Stimulated activated CD8-positive, alpha-beta memory T cell treated with anti-CD3 and anti-CD28 coated beads, Interleukin-15, amount 100 ng/mL, for 24 hours (primary cell): ENCODE measurements at regions not wholly inside any gene's neighbourhood (a gene's known extent, or its start where the extent isn't known, plus 50 kb on each side); places are given as distances from the start of the nearest gene placed in this dataset.
"Not testable (repeated sequence)": the region's sequence is repeated elsewhere in the genome, so short reads cannot be mapped to it uniquely, and the experiment has no call there.

ENCODE experiments used
- DNase-seq: peaks from one replicate; pipeline ENCODE4 v3.0.0-alpha.2; 2020; ENCODE audit warnings: low read depth

DNA sequence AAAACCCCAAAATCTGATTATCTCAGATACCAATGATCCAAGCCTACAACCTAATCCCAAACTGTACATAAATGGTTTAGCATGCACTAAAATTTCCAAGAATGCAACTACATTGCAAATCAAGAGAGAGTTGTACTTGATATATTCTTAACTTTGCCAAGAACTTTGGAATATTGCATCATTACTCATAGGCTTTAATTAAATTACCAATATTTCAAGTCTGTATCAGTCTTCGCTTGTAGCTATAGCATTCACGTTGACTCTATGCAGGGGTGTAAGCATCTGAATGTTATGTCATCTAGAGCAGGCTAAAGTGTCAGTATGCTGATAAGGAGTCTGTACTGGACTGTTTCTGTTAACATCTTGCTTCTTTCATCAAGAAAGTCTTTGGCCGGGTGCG is 56.3 kb downstream of the FOXI3 start:
- no peak for DNase-seq

DNA sequence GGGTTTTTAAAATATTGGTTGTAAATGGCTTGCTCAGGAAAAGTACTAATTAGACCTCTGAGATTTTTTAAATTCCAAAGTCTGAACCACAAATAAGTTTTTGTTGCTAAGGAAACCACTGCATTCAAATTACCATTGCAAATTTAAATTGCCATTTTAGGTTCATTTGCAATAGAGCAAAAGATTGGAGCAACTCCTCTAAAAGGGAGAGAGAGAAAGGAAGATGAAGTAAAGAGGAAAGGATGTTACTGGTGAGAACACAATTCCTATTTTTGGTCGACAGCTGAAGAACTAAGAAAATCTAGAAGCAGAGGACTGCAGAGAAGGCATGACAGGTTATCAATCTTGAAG is 74.9 kb downstream of the FOXI3 start:
- DNase-seq = no peak

DNA sequence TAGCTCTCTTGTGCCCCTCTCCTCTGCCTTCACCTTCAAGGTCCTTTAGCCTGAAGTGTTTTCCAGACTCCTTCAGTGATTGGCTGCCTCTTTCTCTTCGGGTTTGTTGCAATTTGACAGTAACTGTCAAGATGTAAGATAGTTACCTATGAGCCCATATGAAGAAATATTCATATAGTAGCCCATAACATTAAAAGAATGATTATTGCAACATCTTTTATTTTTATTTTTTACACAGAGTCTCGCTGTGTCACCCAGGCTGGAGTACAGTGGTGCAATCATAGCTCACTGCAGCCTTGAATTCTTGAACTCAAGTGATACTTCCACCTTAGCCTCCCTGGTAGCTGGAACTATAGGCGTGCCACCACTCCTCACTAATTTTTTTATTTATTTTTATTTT is 80.5 kb downstream of the FOXI3 start:
- DNase-seq = no peak

DNA sequence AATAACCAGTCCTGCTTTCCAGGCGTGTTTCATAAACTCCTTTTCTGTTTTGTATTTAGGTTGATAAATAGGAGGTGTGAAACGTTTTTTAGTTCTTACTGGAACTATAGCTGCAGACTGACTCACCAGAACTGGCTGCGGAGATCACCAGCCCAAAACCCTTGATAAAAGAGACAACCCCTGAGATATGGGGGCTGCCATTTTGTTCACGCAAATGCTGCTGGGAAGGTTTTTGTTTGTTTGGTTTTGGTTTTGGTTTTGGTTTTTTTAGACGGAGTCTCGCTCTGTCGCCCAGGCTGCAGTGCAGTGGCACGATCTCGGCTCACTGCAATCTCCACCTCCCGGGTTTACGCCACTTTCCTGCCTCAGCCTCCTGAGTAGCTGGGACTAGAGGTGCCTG is 87.1 kb downstream of the FOXI3 start:
- DNase-seq = not testable (repeated sequence)

DNA sequence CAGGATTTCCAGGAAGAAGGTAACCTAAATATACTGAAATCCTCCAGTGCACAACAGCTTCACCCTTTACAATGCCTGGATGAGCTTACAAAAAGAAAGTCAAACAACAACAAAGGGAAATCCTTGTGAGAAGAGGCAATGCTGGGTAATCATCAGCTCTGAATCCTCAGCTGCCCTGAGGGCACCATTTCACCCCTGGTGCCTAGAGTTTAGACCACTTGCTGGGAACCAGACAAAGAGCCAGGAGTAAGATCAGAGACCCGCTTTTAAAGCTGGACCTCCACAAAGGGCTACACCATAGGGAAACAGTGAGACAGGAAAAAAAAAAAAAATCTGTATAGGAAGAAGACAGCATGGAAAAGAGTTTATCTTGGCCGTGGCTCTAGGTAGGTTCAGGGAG is 97.0 kb downstream of the FOXI3 start:
- no peak for DNase-seq

DNA sequence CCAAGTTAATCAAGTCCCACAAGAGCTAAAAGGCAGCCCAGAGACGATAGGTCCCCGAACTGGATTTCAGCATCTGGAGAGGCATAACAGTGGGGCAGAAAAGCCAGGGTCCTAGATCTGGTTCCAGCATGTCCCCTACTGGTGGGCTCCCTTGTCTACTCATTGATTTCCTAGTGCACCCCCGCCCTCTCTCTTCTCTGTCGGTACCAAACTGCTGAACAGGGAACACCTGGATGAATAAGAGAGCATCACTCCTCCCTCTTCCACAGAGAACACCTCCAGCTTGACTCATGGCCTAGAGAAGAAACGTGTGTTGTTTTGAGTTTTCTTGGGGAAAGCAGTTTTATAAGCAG is 101.3 kb downstream of the FOXI3 start:
- no peak for DNase-seq

DNA sequence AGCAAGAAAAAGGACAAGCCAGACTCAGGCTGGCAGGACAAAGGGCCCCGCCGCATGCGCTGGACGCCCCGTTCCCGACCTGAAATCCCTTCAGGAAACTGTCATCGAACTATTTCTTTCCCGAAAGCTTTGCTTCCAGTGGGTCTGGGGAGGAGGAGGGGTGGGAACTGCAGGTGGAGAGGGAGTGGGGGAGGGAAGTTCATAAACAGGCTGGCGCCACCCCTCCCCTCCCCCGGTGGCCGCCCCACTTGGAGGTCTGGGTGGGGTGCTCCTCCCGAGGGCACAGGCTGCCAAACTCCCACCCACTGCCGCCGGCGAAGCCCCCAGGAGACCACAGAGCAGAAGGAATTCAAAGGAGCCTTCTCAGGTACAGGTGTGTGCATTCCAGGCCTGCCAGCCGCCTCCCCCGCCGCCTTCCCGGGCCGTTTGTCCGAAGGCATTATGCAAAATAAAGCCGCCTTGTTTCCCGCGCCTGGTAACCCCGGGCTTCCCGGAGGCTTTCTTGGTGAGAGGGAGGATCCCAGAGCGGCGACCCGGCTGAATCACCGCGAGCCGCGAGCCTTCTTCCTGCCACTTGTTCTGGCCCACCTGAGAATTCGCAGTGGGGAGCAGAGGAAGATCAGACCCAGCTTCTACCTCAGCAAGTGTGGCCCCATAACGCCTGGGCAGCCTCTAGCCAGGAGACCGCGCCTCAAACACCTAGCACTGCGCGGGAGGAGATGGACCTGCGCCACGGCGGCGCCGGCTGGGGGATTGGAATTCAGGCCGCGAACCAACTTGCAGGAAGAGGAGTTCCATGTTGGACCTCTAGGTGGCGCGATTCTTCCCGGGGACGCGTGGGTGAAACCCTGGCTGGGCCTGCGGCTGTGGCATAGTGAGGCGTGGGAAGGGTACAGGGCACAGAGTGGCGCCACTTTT is 101.9 kb downstream of the FOXI3 start:
- peak; percentile 50 for DNase-seq

DNA sequence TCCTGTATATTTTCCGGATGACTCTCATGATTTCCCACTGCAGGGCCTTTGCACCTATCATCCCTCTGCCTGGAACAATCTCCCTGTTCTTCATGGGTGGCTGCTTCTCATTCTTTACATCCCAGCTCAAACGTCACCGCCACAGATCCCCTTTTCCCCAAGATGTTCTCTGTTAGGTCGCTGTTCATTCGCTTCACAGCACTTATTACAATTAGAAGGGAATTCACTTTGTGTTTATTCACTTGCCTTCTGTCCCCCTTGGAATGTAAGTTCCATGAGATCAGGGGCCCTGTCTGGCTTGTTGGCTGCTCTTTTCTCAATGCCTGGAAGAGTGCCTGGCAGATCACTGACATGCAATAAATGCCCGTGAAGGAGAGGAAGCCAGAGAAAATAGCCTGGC is 106.7 kb downstream of the FOXI3 start:
- no peak for DNase-seq

DNA sequence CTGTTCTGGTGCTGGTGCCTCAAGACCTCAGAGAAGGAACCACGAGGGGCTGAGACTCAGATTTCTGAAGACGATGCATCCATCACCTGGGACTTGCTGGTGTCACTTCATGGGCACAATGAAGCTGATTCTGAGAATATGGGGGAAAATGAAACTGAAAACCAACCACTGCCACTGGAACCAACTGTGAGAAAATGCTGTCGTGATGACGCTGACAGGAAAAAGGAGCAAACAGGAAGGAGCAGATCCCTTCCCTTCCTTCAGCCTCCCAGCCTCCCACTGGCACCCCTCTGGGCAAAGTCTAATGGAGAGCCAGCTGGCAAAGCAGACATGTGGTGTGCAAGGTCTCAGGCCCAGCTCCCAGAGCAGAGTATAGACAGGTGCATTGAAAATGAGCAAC is 109.7 kb downstream of the FOXI3 start:
- no peak for DNase-seq

DNA sequence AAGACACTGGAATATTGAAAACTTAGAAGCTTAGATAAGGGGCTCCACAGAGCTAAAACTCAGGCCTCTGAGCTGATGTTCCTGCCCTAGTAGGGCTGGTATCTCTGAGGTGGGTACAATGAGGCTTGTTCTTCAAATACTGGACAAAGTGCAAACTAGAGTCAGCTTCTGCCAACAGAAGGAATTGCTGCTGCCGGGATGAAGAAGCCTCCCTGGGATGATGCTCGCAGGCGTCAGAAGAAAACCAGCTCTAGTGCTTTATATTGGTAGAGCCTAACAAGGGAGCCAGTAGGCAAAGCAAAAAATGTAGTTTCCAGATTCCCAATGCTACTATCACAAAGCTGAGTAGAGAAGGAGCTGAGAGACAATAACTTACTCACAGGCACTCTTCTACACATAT is 118.1 kb downstream of the FOXI3 start:
- no peak for DNase-seq

DNA sequence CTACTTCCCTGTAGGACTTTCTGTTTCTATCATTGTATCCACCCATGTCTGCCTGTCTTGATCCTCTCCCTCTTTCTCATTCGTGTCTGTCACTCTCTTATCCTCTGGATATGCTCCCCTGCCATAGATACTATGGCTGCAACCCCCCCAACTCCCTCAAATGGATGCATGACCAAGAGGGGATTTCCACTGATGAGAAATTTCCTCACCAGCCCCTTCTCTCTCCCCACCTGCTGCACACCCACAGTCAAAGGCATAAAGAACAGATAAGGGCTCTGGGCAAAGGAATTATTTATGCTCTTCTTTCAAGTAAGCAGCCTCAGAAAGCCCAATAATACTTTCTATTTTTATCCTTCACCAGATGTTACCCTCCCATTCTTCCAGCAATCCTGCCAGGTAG is 121.3 kb downstream of the FOXI3 start:
- no peak for DNase-seq

DNA sequence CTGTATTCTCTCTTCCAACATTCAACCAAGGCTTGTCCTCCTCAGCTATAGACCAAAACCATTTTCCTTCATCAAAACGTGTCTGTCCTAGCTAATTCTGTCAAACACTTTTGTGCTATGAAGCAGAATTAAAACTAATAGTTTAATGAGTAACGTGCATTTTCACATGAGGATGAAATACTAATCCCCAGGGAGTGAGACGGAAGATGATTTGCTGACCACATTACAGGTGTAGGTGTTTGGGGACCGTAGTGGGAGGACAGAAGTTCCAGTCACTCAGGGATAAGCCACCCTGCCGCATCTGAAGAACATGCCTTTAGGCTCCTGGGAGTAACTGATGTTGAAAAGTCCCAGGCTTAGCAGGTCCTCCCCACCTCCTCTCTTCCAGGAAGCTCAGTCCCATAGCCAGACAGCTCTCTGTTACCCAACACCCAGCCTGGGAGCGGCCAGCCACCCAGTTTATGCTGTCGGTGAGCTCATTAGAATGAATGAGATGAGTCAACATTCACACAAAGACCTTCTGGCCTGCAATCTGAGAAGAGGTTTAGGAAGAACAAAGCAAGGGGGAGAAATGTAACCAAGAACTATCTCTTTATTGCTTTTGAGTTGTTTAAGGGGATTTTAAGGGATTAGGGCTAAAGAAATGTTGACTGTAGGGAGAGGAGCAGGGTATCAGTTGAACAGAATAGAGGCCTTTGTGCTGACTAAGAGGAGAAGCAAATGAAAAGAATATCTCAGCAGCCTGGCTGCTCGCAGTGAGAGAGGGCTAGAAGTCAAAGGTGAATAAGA is 122.5 kb downstream of the FOXI3 start:
- DNase-seq = no peak

DNA sequence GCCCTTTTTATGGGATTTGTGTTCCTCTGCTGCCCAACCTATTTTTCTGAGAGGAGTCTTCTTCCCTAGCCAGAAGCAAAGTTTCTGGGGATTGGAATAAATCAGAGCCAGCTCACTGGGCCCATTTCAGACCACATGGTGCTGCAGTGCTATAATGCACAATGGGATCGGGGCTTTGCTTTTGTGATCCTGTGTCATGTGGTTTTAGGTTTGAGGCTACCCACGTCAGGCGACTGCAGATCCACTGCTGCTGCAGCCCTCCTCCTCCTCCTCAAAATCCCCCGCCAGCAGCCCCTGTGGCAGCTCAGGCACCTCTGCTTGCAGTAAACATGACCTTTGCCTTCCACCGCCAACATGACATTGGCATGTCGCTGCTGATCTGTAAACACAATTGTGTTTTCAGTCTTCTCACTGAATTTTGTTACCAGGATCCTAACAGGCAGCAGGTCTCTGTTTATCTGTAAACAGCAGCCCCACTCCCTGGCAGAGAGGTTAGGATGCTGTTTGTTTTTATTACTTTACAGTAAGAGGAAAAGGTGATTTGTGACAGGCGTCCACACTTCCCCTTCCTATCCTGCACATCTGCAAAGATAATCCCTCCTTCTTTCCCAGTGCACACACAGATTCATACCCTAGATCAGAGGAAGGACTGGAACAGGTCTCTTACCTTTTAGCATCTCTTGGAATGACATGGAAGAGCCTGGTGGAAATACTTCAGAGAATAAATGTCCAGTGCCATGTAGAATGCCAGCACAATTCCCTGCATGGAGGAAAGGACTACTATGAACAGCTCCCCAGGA is 130.8 kb downstream of the FOXI3 start:
- DNase-seq = no peak

DNA sequence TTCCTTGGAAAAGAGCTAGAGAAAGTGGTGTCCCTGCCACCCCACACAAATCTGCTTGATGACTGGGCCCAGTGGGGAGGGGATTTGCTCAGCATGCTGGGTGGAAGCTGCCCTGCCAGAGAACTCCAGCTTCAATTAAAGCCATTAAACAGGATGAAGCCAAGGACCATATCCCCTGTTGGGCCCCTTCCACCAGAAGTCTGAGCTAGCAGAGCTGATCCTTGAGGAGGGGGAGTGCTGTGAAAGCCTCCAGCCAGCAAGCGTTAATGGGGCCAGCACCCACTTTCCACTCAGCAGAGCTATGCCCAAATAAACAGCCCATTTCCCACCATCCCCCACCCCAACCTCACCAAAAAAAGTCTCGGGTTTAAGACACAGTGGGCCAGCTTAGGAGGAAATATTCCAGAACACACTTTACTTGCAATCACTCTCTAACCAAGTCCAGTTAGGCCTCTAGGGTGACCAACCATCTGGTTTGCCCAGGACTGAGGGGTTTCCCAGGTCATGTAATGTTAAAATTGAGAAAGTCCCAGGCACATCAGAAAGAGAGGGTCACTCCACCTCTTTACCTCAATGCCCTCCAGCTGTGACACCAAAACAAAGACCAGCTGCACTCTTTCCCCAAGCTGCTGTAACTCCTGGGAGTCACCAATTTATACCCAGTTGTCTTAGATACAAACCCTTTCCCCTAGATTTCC is 132.3 kb downstream of the FOXI3 start:
- no peak for DNase-seq

DNA sequence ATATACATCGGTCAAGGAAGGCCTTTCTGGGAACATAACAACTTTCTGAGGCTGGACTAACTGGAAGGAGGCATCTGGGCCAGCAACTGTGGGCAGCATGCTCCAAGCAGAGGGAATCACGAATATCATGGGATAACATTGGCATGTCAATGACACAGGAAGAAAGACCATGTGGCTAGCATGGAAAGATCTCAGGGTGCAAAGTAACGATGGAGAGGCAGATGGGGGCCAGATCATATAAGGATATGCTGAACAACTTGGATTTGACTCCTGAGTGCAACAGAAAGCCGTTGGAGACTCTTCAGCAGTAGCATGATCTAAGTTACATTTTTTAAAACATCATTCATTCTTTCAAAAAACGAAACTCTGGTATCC is 133.6 kb downstream of the FOXI3 start:
- DNase-seq = no peak

DNA sequence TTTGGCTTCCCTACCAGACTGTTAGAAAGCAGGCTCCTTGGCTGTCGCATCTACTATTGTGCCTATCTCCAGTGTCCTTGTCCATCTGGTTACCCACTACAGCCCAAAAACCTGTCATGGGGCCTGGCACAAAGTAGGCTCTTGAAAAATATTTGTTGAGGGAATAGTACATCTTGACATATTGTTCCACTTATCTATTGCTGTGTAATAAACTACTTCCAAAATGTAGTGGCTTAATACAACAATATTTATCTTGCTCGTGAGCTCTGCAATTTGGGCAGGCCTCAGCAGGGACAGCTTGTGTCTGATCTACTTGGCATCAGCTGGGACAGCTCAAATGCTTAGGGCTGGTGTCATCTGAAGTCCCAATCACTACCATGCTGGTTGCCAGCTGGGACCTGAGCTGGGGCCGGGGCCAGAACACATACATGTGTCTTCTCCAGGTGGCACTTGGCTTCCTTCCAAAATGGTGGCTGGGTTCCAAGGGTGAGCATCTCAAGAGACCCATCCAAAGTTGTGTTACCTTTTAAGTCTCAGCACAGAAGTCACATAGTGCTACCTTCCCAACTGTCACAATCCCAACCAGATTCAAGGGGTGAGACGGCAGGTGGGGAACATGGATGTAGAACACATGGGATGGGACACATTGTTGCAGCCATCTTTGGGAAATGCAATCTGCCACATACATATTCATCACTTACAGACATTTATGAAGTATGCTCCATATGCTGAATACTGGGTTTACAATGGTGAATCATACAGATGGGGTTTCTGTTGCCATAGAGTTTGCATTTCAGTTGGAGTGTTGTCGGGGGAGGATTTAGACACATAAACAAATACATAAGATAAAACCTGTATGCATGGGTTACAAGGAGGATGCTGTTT is 134.2 kb downstream of the FOXI3 start:
- no peak for DNase-seq

DNA sequence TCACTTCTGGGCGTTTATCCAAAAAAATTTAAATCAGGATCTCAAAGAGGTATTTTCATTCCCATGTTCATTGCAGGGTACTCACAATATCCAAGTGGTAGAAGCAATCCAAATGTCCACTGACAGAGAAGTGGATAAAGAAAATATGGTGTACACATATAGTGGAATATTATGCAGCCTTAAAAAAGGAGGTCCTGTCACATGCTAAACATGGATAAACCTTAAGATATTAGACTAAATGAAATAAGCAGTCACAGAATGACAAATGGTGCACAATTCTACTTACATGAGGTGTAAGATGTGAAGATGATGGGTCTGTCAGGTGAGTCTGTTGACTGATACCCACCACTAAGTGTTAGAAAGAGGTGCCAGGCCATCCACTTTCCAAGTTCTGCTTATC is 140.6 kb downstream of the THNSL2 start:
- no peak for DNase-seq

DNA sequence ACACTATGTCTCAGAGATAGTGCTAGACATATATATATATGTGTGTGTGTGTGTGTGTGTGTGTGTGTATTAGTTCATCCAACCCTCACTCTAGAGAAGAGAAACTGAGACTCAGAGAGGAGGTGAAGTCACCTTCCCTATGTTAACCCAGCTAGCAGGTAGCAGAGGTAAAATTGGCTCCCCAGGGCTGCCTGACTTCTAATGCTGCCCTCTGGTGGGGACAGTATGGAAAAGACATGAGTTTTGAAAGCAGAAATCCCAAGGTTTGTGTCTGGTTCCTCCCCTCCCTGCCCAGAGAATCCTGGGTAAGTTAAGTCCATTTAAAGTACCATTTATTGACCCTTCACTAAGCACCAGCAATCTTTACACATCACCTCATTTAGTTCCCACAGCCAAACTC is 137.7 kb downstream of the THNSL2 start:
- no peak for DNase-seq

DNA sequence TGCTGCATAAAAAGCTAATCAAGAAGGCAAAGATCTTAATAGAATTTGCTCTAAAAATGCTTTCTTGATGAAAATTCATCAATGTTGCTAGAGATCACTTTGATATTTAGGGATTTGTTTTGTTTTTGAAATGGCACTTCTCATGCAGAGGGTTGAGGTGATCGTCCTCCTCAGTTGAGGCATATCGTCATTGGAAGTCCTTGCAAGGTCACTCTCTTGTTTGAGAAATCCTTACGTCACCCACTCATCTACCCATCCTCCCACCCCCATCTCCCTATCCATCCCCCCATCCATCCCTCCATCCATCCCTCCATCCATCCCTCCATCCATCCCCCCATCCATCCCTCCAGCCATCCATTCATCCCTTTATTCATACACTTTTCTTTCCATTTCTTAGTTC is 133.7 kb downstream of the THNSL2 start:
- DNase-seq = no peak

DNA sequence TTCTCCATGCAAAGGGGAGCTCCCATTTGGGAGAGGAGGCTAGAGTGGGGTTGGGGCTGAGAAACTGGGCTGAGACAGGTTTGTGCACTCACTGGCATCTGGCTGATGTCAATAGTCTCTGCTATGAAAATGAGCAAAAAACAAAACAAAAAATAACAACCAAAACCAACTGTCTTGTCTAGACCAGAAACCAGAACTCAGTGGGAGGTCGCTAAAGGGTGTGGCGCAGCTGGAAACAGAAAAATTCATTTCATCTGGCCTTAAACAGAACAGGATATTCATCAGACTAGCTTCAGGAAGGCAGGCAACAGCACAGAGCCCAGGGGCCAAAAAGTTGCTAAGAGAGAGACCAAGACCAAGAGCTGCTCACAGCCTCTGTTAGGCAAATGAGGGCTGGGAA is 126.1 kb downstream of the THNSL2 start:
- DNase-seq = no peak

DNA sequence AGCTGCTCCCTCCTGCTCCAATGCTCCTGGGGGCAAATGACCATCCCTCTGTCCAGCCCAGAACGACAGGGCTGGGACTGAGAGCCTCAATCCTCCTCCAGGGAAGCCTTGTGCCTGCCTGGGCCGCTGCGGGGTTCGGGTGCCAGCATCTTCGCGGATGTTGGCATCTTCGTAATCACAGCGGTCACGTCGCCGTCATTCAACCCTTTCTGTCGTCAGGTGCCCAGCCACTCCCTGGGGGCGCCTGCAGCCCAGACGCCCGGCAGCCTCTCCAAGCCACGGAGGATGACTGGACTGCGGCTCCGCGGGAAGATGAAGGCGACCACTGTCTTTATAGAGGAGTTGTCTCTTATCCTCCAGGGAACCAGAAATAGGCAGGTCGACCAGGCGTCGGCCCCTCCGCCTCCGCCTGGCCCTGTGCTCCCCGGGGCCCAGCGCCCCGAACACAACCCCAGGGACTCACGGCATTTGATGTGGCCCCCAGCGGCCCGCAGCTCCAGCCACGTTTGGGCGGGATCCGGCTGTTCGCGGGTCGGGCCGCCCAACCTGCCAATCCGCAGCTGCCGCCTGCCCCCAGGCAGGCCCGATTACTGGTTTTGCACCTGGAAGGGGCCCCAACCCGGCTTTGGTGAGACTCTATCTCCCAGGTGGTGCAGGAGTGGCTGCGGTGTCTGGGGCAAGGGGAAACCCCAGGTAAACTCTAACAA is 113.9 kb downstream of the THNSL2 start:
- no peak for DNase-seq
